A549 (cell line): ENCODE measurements at regions not wholly inside any gene's neighbourhood (a gene's known extent, or its start where the extent isn't known, plus 50 kb on each side); places are given as distances from the start of the nearest gene placed in this dataset.

ENCODE experiments used
- ATAC-seq, 2 experiments: fragments of 200-7000 bp in 1 of 2; fragments of >200 bp in 1 of 2; cut with Nextera tagmentation in 1 of 2; cut with Tn5 transposase in 1 of 2; 3 replicates each; pipeline versions ENCODE4 v1.8.0 to v1.9.1; 2018 to 2020; ENCODE audit warnings: mild to moderate bottlenecking in 1 of 2, moderate library complexity in 1 of 2
- CTCF ChIA-PET: fragments of 300-600 bp; sonication (Branson Sonifier 250); formaldehyde crosslinking; extraction: SDS; loops from one replicate; lab custom pipeline; 2021; ENCODE audit warnings: antibody characterized with exemption, inconsistent platforms; lab: Yijun Ruan, JAX
- POLR2A ChIA-PET: fragments of 350-600 bp; formaldehyde crosslinking; extraction: SDS; loops from one replicate; lab custom pipeline; 2021; ENCODE audit warnings: antibody characterized with exemption, inconsistent platforms; lab: Yijun Ruan, JAX
- DNase-seq, 2 experiments: peaks; one replicate each; pipeline versions ENCODE4 v3.0.0 to v3.0.0-alpha.2; 2011 to 2016; ENCODE audit warnings: low read depth in 1 of 2, low spot score in 1 of 2
- FAIRE-seq: peaks from 2 replicates; lab custom pipeline; 2011; peaks lifted over from hg19 to GRCh38; lab: Jason Lieb, UNC
- H3K27ac ChIP-seq, 2 experiments: fragments of >200 bp; sonication (Bioruptor Twin); formaldehyde crosslinking; 3 replicates each; pipeline ENCODE4 v1.5.1; 2016 to 2017
- H3K4me1 ChIP-seq: fragments of >200 bp; sonication (Bioruptor Twin); formaldehyde crosslinking; 3 replicates; pipeline ENCODE4 v1.6.1; 2016
- H3K4me2 ChIP-seq: fragments of >200 bp; sonication (Bioruptor Twin); formaldehyde crosslinking; 3 replicates; pipeline ENCODE4 v1.6.1; 2016
- H3K4me3 ChIP-seq: fragments of >200 bp; sonication (Bioruptor Twin); formaldehyde crosslinking; 3 replicates; pipeline ENCODE4 v1.5.1; 2016
- H3K9me3 ChIP-seq: fragments of >200 bp; sonication (Bioruptor Twin); formaldehyde crosslinking; 3 replicates; pipeline ENCODE4 v1.6.1; 2016
- CBX8 ChIP-seq: fragments of 200-600 bp; sonication (generic); IDR thresholded peaks from 2 replicates; pipeline ENCODE4 v1.6.1; 2016
- CTCF ChIP-seq: fragments of >200 bp; sonication (Bioruptor Twin); formaldehyde crosslinking; IDR thresholded peaks from 3 replicates; pipeline ENCODE4 v1.5.1; 2016
- EHMT2 ChIP-seq: fragments of 200-600 bp; sonication (generic); IDR thresholded peaks from 2 replicates; pipeline ENCODE4 v1.6.1; 2016; ENCODE audit warnings: antibody characterized with exemption, low read depth, mild to moderate bottlenecking, moderate library complexity
- FOXS1 ChIP-seq: fragments of 250-450 bp; sonication (Bioruptor Pico); IDR thresholded peaks from 2 replicates; pipeline ENCODE4 v1.5.0; 2020; ENCODE audit warnings: mild to moderate bottlenecking, moderate library complexity
- GATA3 ChIP-seq: IDR thresholded peaks from 2 replicates; pipeline ENCODE4 v1.6.1; 2012; ENCODE audit warnings: borderline replicate concordance
- HEYL ChIP-seq: fragments of 250-450 bp; sonication (Bioruptor Pico); IDR thresholded peaks from 2 replicates; pipeline ENCODE4 v1.8.0; 2021; ENCODE audit warnings: mild to moderate bottlenecking, moderate library complexity
- HMGXB4 ChIP-seq: fragments of 250-450 bp; sonication (Bioruptor Pico); IDR thresholded peaks from 2 replicates; pipeline ENCODE4 v1.5.0; 2021; ENCODE audit warnings: mild to moderate bottlenecking, moderate library complexity, borderline replicate concordance
- HOXA7 ChIP-seq: fragments of 250-450 bp; sonication (Bioruptor Pico); IDR thresholded peaks from 2 replicates; pipeline ENCODE4 v1.5.0; 2020; ENCODE audit warnings: mild to moderate bottlenecking, moderate library complexity
- HOXB13 ChIP-seq: fragments of 250-450 bp; sonication (Bioruptor Pico); IDR thresholded peaks from 2 replicates; pipeline ENCODE4 v1.5.0; 2020; ENCODE audit warnings: low read depth, mild to moderate bottlenecking, moderate library complexity
- KDM5A ChIP-seq: fragments of 200-600 bp; sonication (generic); IDR thresholded peaks from 2 replicates; pipeline ENCODE4 v1.6.1; 2016; ENCODE audit warnings: antibody characterized with exemption, mild to moderate bottlenecking
- PBX3 ChIP-seq: IDR thresholded peaks from 2 replicates; pipeline ENCODE4 v1.6.1; 2012
- POLR2A ChIP-seq: IDR thresholded peaks from 2 replicates; pipeline ENCODE4 v1.6.1; 2012; ENCODE audit warnings: mild to moderate bottlenecking, low read length
- POLR2AphosphoS2 ChIP-seq: conservative IDR thresholded peaks from 2 replicates; pipeline ENCODE4 v1.6.1; 2012; ENCODE audit warnings: low read length, improper control_type of control experiment, inconsistent platforms
- RAD21 ChIP-seq, 2 experiments: fragments of >200 bp in 1 of 2; sonication (Bioruptor Twin) in 1 of 2; formaldehyde crosslinking in 1 of 2; IDR thresholded peaks in 1 of 2; conservative IDR thresholded peaks in 1 of 2; 2 replicates in 1 of 2; 3 replicates in 1 of 2; pipeline ENCODE4 v1.6.1; 2012 to 2018; ENCODE audit warnings: inconsistent platforms in 1 of 2
- TP53 ChIP-seq: fragments of 250-450 bp; sonication (Bioruptor Pico); IDR thresholded peaks from 2 replicates; pipeline ENCODE4 v1.5.0; 2021; ENCODE audit warnings: mild to moderate bottlenecking, moderate library complexity
- WGBS: methylation state at CpG from one replicate; pipeline ENCODE4 v1.1.6; 2017; ENCODE audit errors: missing lambda C conversion rate; 5-methylcytosine and 5-hydroxymethylcytosine counted together

- TF ChIP-seq HMGXB4 (CRISPR knock-in tag) (no peak), HOXA7 (CRISPR knock-in tag) (no peak), FOXS1 (CRISPR knock-in tag) (no peak), KDM5A (no peak), PBX3 (no peak), GATA3 (no peak), POLR2A (no peak), EHMT2 (no peak)
Observed at GRCh38 chr13:61965756-61966155, 550.1 kb upstream of the PCDH20 start (continued).

GRCh38 chr13:61960981-61961380 lies 545.3 kb upstream of the PCDH20 start:
- no peaks in the 10 kb centered on the region for H3K9me3 ChIP-seq
- CTCF ChIA-PET: no interaction called here
- no peak for TF ChIP-seq POLR2AphosphoS2
- TF ChIP-seq, all 56 proteins: peak for 0
- H3K27ac ChIP-seq: no peak overlapping the region
- H3K4me3 ChIP-seq: no peak overlapping the region
- FAIRE-seq: no peak
- no peak overlapping the region for H3K4me2 ChIP-seq
- DNase-seq: no peak
- POLR2A ChIA-PET: no interaction called here
- H3K4me1 ChIP-seq: no peaks in the 10 kb centered on the region
- no peak for ATAC-seq

GRCh38 chr13:61954092-61954491 lies 538.4 kb upstream of the PCDH20 start:
- POLR2A ChIA-PET: no interaction called here

GRCh38 chr13:61950828-61951227 lies 535.2 kb upstream of the PCDH20 start:
- TF ChIP-seq FOXS1 (CRISPR knock-in tag): no peak
- no peak for TF ChIP-seq HOXB13 (CRISPR knock-in tag)
- no peak for TF ChIP-seq RAD21 (conservative IDR thresholded peaks at IDR 0.05 in 1 of 2, IDR thresholded peaks at IDR 0.05 in 1 of 2)
- TF ChIP-seq CTCF: no peak
- no peak for TF ChIP-seq CBX8
- CTCF ChIA-PET: no interaction called here
- FAIRE-seq: no peak
- Histone ChIP-seq H3K27ac (no peak overlapping the region), H3K4me3 (no peak overlapping the region), H3K4me2 (no peak overlapping the region), H3K4me1 (no peaks in the 10 kb centered on the region), H3K9me3 (no peaks in the 10 kb centered on the region)
- no peak for DNase-seq
- POLR2A ChIA-PET: no interaction called here
- ATAC-seq: no peak
- whole genome bisulfite sequencing: 34% methylated on average over 8 of the region's 8 CpGs

More at GRCh38 chr13:61954092-61954491, 538.4 kb upstream of the PCDH20 start:
- WGBS: 1% methylated on average over 3 of the region's 3 CpGs
- DNase-seq (peak in 1 of 2 experiments; percentile 20), ATAC-seq (no peak), FAIRE-seq (peak; percentile 32)
- no peaks in the 10 kb centered on the region for H3K4me1 ChIP-seq
- no peaks in the 10 kb centered on the region for H3K9me3 ChIP-seq
- H3K4me2 ChIP-seq: no peak overlapping the region
- TF ChIP-seq TP53 (CRISPR knock-in tag): no peak
- TF ChIP-seq CTCF: peak; percentile 39
- TF ChIP-seq RAD21 (conservative IDR thresholded peaks at IDR 0.05 in 1 of 2, IDR thresholded peaks at IDR 0.05 in 1 of 2): peak; percentile 47 to 48
- TF ChIP-seq HEYL (CRISPR knock-in tag): no peak
- no peak overlapping the region for H3K27ac ChIP-seq
- CTCF ChIA-PET: interaction anchor here (0.9 to 1.1 kb wide), 3 partner anchors 74 to 1506 kb away, joined by 3 read pairs; no protein-coding TSS in a partner anchor
- H3K4me3 ChIP-seq: no peak overlapping the region
